ENCODE measurements at regions not wholly inside any gene's neighbourhood (a gene's known extent, or its start where the extent isn't known, plus 50 kb on each side); places are given as distances from the start of the nearest gene placed in this dataset.
"Not testable (repeated sequence)": the region's sequence is repeated elsewhere in the genome, so short reads cannot be mapped to it uniquely, and the experiment has no call there.

- DNase-seq = no peak
Observed at GRCh38 chr15:70385711-70386110, 288.0 kb upstream of the TLE3 start.

- DNase-seq = no peak
Observed at GRCh38 chr15:70385052-70385451, 287.3 kb upstream of the TLE3 start.

GRCh38 chr15:70383856-70384255 lies 286.1 kb upstream of the TLE3 start:
- no peak for DNase-seq

GRCh38 chr15:70382762-70383458 lies 285.2 kb upstream of the TLE3 start:
- DNase-seq = no peak

- DNase-seq = no peak
Observed at GRCh38 chr15:70382009-70382749, 284.5 kb upstream of the TLE3 start.

- no peak for DNase-seq
Observed at GRCh38 chr15:70379938-70380883, 282.5 kb upstream of the TLE3 start.

- no peak for DNase-seq
Observed at GRCh38 chr15:70379134-70379533, 281.4 kb upstream of the TLE3 start.

GRCh38 chr15:70378126-70379031 lies 280.7 kb upstream of the TLE3 start:
- no peak for DNase-seq

GRCh38 chr15:70376929-70377691 lies 279.4 kb upstream of the TLE3 start:
- DNase-seq = no peak

- DNase-seq = no peak
Observed at GRCh38 chr15:70376031-70376928, 278.6 kb upstream of the TLE3 start.

- DNase-seq = no peak
Observed at GRCh38 chr15:70375586-70375985, 277.9 kb upstream of the TLE3 start.

GRCh38 chr15:70375006-70375431 lies 277.3 kb upstream of the TLE3 start:
- no peak for DNase-seq

- DNase-seq = no peak
Observed at GRCh38 chr15:70374096-70374495, 276.4 kb upstream of the TLE3 start.

- DNase-seq = not testable (repeated sequence)
Observed at GRCh38 chr15:70373439-70373838, 275.7 kb upstream of the TLE3 start.

- DNase-seq = not testable (repeated sequence)
Observed at GRCh38 chr15:70367913-70368705, 270.4 kb upstream of the TLE3 start.

GRCh38 chr15:70364023-70364422 lies 266.3 kb upstream of the TLE3 start:
- not testable (repeated sequence) for DNase-seq

GRCh38 chr15:70362886-70363285 lies 265.2 kb upstream of the TLE3 start:
- no peak for DNase-seq

GRCh38 chr15:70362350-70362749 lies 264.6 kb upstream of the TLE3 start:
- no peak for DNase-seq

- no peak for DNase-seq
Observed at GRCh38 chr15:70361891-70362290, 264.2 kb upstream of the TLE3 start.

All from CD4-positive, alpha-beta T cell treated with Interleukin-15 for 1 hour (primary cell).